GM12872 (cell line): ENCODE measurements at regions not wholly inside any gene's neighbourhood (a gene's known extent, or its start where the extent isn't known, plus 50 kb on each side); places are given as distances from the start of the nearest gene placed in this dataset.

Experiments used
- TF ChIP-seq, protein P1 (sequence below): IDR thresholded peaks from 3 replicates; pipeline ENCODE4 v1.5.1; 2011; ENCODE audit warnings: low read depth, mild to moderate bottlenecking, low read length, moderate library complexity; ENCODE audit not compliant: insufficient read depth

DNA sequence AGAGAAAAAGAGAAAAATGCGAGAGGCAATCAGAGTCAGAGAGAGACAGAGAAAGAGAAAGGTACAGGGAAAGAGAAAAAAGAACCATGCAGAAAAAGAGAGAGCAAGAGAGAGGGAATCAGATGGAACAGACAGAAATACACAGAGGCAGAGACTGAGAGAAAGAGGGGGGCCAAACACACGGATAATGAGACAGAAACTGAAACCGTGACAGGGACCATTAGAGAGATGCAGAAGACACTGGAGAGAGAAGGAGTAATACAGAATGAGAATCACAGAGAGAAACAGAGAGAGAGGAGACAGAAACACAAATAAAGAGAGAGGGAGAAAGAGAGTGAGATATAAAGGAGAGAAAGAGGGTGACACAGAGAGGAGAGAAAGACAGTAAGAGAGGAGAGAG lies 412.1 kb upstream of the USP9Y start:
- TF ChIP-seq, protein P1, sequence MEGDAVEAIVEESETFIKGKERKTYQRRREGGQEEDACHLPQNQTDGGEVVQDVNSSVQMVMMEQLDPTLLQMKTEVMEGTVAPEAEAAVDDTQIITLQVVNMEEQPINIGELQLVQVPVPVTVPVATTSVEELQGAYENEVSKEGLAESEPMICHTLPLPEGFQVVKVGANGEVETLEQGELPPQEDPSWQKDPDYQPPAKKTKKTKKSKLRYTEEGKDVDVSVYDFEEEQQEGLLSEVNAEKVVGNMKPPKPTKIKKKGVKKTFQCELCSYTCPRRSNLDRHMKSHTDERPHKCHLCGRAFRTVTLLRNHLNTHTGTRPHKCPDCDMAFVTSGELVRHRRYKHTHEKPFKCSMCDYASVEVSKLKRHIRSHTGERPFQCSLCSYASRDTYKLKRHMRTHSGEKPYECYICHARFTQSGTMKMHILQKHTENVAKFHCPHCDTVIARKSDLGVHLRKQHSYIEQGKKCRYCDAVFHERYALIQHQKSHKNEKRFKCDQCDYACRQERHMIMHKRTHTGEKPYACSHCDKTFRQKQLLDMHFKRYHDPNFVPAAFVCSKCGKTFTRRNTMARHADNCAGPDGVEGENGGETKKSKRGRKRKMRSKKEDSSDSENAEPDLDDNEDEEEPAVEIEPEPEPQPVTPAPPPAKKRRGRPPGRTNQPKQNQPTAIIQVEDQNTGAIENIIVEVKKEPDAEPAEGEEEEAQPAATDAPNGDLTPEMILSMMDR, result no peak

DNA sequence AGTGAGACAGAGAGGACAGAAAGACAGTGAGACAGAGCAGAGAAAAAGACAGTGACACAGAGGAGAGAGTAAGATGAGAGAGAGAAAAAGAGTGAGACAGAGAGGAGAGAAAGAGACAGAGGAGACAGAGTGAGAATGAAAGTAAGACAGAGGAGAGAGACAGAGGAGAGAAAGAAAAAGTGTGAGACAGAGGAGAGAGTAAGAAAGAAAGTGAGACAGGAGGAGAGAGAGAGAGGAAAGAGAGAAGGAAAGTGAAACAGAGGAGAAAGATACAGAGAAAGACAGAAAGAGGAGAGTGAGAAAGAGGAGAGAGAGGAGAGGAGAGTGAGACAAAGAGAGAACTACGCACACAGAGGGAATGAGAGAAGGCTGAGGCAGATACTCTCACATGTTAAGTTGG lies 411.6 kb upstream of the USP9Y start:
- TF ChIP-seq, protein P1, result no peak

DNA sequence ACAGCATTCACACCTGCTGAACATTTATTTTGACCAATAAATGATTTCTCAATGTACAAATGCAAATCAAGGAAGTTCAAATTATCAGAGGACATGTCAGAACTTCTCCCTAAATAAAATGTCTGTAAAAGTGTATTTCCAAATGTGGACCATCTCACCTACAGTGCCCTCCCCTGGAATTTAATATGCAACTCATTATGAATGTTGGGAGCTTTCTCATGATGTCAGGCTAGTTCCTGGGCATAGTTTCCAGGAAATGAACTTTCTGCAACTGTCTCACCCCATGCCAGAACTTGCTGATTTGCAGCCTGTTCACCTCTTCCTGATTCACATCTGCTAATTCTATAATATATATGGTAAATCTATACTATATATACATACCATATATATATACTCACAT lies 408.5 kb upstream of the USP9Y start:
- TF ChIP-seq, protein P1, result no peak

DNA sequence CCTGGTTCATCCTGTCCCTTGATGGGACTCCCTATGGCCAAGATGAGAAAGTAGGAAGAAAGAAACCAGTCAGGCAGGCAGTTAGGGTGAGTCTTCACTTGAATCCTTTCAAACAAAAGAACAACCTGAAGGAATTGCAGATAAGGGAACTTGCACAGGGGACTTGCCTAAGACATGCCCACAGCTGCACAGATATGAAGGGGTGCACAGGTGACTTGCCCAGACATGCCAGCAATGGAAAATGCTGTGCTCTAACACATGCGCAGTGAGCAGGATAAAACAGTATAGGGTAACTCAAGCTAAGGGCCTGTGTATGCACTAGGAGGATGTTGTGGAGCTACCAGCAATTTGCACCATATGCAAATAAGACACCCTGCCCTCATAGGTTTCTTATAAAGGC lies 404.6 kb upstream of the USP9Y start:
- TF ChIP-seq, protein P1, result no peak

DNA sequence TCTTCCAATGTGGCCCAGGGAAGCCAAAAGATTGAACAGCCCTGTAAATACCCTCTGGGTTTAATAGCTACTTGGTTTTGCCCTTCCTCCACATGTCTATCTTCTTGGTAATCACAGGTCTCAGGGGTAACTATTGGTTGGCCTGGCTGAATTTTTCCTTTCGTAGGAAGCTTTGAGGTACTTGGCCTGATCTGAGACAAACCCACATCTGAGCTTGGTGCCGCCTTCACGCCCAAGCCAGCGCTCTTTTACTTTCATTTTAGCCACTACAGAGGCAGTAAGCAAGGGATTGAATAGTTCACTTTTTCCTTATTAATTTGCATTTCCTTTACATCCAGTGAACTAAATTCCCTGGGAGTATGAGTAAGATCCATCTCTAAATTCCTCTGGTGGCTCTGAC lies 397.6 kb upstream of the USP9Y start:
- TF ChIP-seq, protein P1, result no peak

DNA sequence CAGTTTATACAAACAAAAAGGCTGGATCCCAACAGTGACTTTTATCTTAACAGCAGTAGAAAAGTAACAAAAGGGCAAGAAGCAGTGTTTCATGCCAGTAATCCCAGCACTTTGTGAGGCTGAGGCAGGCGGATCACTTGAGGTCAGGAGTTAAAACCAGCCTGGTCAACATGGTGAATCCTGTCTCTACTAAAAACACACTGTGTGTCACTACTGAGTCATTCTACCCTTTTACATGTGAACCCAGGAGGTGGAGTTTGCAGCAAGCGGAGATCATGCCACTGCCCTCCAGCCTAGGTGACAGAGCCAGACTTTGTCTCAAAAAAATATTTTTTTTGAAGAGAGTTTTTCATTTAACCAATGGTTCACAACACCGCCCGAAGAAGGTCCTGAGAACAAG lies 395.6 kb upstream of the USP9Y start:
- TF ChIP-seq, protein P1, result no peak

DNA sequence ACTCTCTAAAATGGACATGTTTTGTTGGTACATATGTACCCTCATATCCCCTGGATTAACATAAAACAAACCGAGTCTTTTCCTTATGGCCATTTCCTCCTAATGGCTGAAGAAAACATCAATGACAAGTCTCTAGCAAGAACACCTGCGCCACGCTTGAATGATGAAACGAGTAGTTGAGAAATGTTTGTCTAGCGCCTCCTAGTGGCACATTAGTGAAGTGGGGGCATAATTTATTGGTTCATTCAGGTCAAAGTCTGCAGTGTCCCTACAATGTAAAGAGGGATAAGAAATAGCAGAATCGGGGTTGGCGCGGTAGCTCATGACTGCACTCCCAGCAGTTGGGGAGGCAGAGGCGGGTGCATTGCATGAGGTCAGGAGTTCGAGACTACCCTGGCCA lies 391.8 kb upstream of the USP9Y start:
- TF ChIP-seq, protein P1, result peak; percentile 57

DNA sequence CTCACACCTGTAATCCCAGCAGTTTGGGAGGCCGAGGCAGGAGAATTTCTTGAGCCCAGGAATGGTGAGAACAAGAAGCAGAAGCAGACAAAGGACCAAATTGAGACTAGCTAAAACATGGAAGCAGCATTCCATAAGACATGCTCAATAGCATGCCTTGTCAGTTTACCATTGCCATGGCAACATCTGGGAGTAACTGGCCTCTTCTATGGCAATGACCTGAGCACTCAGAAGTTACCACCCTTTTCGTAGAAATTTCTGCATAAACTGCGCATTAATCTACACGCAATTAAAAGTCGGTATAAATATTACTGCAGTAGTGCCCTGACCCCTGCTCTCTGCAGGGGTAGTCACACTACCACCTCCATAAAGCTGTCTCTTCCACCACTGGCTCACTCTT lies 390.2 kb upstream of the USP9Y start:
- TF ChIP-seq, protein P1, result no peak
